ENCODE measurements at regions not wholly inside any gene's neighbourhood (a gene's known extent, or its start where the extent isn't known, plus 50 kb on each side); places are given as distances from the start of the nearest gene placed in this dataset.

GRCh38 chr12:30874455-30875321 lies 51.9 kb upstream of the TSPAN11 start:
- no peak for DNase-seq

GRCh38 chr12:30870491-30871265 lies 55.9 kb upstream of the TSPAN11 start:
- no peak for DNase-seq

GRCh38 chr12:30867415-30867814 lies 59.1 kb upstream of the TSPAN11 start:
- DNase-seq, result no peak

- DNase-seq, result no peak
Measured at GRCh38 chr12:30866256-30866655, 60.3 kb upstream of the TSPAN11 start.

- DNase-seq, result no peak
Measured at GRCh38 chr12:30863839-30864238, 62.7 kb upstream of the TSPAN11 start.

- no peak for DNase-seq
Measured at GRCh38 chr12:30862486-30862885, 64.1 kb upstream of the TSPAN11 start.

- DNase-seq, result no peak
Measured at GRCh38 chr12:30859226-30859625, 67.3 kb upstream of the TSPAN11 start.

GRCh38 chr12:30858471-30858870 lies 68.1 kb upstream of the TSPAN11 start:
- DNase-seq, result no peak

GRCh38 chr12:30853561-30854133 lies 72.9 kb upstream of the TSPAN11 start:
- no peak for DNase-seq

- no peak for DNase-seq
Measured at GRCh38 chr12:30850684-30851083, 75.9 kb upstream of the TSPAN11 start.

- DNase-seq, result peak; percentile 75 to 77
Measured at GRCh38 chr12:30847259-30847658, 79.3 kb upstream of the TSPAN11 start.

- no peak for DNase-seq
Measured at GRCh38 chr12:30846776-30847175, 79.8 kb upstream of the TSPAN11 start.

GRCh38 chr12:30845676-30846075 lies 80.9 kb upstream of the TSPAN11 start:
- peak; percentile 11 to 19 for DNase-seq

- no peak for DNase-seq
Measured at GRCh38 chr12:30843211-30843610, 83.3 kb upstream of the TSPAN11 start.

GRCh38 chr12:30840715-30841114 lies 85.8 kb upstream of the TSPAN11 start:
- no peak for DNase-seq

- no peak for DNase-seq
Measured at GRCh38 chr12:30839643-30840220, 85.0 kb upstream of the CAPRIN2 start.

GRCh38 chr12:30837595-30837994 lies 82.8 kb upstream of the CAPRIN2 start:
- no peak for DNase-seq

- no peak for DNase-seq
Measured at GRCh38 chr12:30836656-30837445, 82.1 kb upstream of the CAPRIN2 start.

GRCh38 chr12:30835216-30835615 lies 80.5 kb upstream of the CAPRIN2 start:
- no peak for DNase-seq

GRCh38 chr12:30830751-30831150 lies 76.0 kb upstream of the CAPRIN2 start:
- no peak for DNase-seq

GRCh38 chr12:30829876-30830275 lies 75.1 kb upstream of the CAPRIN2 start:
- DNase-seq, result no peak

GRCh38 chr12:30828686-30829085 lies 73.9 kb upstream of the CAPRIN2 start:
- no peak for DNase-seq

All from inflammatory macrophage (primary cell).